DMS114 treated with DMSO at 0.1 percent for 48 hours (cell line): ENCODE measurements at regions not wholly inside any gene's neighbourhood (a gene's known extent, or its start where the extent isn't known, plus 50 kb on each side); places are given as distances from the start of the nearest gene placed in this dataset.

Source experiments
- DNase-seq: peaks from one replicate; lab custom pipeline; 2025; ENCODE audit not compliant: unreplicated experiment; lab: John Stamatoyannopoulos, UW

DNA sequence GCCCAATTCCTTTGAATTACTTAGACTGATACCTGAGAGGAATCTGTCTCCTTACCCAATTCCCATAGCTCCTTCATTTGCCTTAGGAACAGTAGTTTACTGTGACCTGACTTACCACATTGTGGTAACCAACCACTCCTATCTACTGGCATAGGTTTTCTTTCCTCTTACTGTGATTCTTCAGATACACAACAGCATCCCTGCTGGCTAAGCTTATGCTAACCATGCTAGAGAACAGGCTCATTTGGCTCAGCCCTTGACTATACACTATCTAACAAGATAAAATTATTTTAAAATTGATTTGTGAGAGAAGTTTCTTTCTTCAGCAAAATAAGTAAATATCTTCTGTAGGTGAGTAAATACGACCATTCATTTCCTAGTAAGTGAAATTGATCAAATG is 320.4 kb upstream of the DDHD1 start:
- no peak for DNase-seq

DNA sequence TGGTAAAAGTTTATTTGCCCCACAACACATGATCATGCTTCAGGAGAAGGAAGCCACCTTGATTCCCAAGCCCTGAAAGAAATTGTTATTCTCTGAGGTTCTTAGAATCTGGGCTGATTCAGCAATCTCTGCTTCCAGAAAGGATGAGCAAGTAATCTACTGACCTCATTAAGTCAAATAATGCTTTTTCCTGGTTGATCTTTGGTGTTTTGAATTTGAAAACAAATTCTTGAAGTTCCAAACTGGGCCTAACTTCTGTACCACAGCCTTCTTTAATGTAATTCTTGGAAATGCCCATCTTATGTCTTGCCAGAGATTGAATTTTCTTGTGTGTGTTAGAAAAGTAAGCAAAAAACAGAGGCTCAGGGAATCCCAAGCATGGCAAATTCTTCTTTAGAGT is 319.2 kb upstream of the DDHD1 start:
- DNase-seq = no peak

GRCh38 chr14:53470351-53471043 is 317.4 kb upstream of the DDHD1 start:
- no peak for DNase-seq

GRCh38 chr14:53468876-53469275 is 315.8 kb upstream of the DDHD1 start:
- DNase-seq = no peak

DNA sequence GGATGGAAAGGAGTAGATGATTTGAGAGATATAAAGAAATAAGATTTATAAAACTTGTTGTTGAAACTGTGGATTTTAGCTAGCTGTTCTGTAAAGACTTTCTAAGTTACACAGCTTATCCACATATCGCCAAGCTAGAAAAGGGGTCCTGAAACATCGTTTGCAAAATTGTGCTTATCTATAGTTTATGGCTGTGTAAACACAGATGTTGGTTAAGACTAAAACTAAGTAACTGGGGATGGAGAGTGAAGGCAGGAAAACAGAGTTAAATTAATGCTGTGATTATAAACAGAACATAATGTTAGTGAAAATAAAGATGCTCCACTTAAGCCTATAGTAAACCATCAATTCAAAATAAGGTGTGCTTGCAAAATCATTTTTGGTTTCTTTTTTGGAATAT is 311.3 kb upstream of the DDHD1 start:
- no peak for DNase-seq

- no peak for DNase-seq
These were observed 310.0 kb upstream of the DDHD1 start for GRCh38 chr14:53462931-53463778.

DNA sequence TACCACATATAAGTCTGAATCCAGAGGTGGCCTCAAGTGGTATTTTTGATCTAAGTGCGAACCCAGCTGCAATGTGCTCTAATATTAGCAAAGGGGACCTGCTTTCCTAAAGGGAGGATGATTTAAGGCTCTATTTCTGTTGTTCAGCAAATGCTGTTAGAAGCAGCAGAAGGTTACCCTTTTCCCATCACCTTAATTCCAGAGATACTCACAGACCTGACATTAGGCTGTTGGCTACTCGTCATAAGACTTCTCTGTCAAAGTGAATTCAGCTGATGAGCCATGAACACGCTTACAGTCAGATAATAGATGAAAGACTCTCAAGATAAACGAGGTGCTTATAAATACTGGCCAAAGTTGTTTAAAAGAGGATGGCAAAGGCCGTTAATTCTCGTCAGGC is 308.7 kb upstream of the DDHD1 start:
- DNase-seq = no peak

DNA sequence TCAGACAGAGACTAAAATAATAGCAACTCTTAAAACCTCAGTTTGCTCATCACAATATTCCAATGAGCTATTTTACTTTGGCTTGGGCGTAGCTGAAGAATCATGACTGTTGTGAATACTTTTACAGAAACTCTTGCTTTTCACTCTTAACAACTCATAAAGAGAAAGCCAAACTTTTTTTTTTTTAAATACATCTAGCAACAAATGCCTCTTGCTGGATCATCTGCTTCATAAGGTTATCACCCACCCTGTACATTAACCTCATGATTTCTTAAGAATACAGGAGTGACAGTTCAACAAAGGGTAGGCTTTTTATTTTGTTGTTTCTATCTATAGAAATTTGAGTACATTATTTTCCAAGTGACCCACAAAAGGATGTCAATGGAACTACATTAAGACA is 307.4 kb upstream of the DDHD1 start:
- no peak for DNase-seq

DNA sequence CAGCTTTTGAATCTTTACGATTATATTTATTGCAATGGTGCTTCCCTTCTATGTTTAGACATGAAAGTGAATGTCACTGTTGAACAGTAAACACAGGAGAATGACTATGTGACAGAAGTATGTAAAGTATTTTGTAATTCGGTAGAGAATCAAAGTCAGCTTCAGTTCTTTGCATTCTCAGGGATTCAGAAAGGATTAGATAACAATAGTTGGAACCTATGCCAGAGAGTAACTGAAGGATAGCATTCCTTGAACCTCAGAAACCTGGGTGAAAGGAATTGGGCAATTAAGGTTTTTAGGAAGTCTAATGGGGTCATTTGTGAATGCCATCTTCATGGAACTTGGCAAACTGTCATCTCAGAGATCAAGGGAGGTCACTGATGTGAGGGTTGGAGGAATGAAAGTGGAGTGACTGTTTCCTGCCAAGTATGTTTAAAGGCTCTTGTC is 305.3 kb upstream of the DDHD1 start:
- no peak for DNase-seq

- no peak for DNase-seq
These were observed 303.8 kb upstream of the DDHD1 start for GRCh38 chr14:53456931-53457330.

GRCh38 chr14:53452005-53452673 is 299.0 kb upstream of the DDHD1 start:
- DNase-seq = no peak

- no peak for DNase-seq
These were observed 297.7 kb upstream of the DDHD1 start for GRCh38 chr14:53450871-53451270.

- no peak for DNase-seq
These were observed 295.6 kb upstream of the DDHD1 start for GRCh38 chr14:53448682-53449081.

DNA sequence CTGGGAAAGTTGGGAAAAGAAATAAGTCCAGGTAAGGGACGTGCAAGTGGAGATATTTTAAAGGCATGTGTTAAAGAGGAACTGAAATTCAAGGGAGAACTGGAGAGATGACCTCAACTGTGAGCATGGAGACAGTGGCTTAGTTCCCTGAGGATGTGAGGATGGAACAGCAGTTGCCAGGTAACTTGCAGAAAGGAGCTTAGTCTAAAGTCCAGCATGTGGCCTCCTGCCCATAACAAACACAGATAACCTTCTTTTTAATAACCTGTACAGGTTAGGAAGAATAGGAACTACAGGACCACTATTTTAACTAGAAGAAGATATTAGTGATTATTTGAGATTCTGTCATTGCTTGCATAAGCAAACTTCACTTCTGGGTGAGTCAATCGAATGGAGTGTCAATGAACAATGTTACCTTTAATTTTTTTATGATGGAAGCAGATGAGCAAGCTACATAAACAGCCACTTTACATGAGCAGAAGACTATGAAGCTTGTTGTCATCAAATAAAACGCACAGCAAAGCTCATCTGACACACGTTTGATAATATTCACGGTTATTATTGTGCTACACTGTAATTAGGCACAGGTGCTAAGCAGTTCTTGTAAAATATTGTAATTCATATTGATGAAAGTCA is 291.7 kb upstream of the DDHD1 start:
- DNase-seq = no peak

DNA sequence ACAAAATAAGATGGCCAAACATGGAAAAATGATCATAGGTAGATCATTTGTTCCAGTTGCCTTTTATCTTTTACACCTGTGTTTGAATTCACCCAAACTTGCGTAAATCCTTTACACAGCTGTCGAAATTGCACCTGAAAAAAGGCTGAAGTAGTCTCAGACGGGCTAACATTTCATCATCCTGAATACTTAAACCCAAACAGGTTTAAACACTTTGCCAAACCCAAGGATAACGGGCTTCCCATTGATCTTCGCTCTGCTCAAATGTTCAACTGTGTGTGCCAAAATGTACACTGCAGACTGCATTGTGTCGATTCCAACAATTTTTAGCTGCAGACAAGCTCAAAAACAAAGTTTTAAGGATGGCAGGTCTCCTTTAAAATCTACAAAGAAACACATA is 288.7 kb upstream of the DDHD1 start:
- no peak for DNase-seq

GRCh38 chr14:53437858-53438257 is 284.7 kb upstream of the DDHD1 start:
- DNase-seq = no peak

- peak; percentile 5 for DNase-seq
These were observed 279.3 kb upstream of the DDHD1 start for GRCh38 chr14:53432378-53432802.

GRCh38 chr14:53430870-53431269 is 277.7 kb upstream of the DDHD1 start:
- DNase-seq = no peak

- DNase-seq = no peak
These were observed 259.9 kb upstream of the DDHD1 start for GRCh38 chr14:53412819-53413675.

GRCh38 chr14:53411125-53411524 is 258.0 kb upstream of the DDHD1 start:
- no peak for DNase-seq
